C4-2B (cell line): ENCODE measurements at regions not wholly inside any gene's neighbourhood (a gene's known extent, or its start where the extent isn't known, plus 50 kb on each side); places are given as distances from the start of the nearest gene placed in this dataset.

Experiments used
- ZFX ChIP-seq: fragments of 450-650 bp; IDR thresholded peaks from 2 replicates; pipeline ENCODE4 v1.6.1; 2017
- TF ChIP-seq, protein P1 (sequence below): fragments of 450-650 bp; conservative IDR thresholded peaks from 2 replicates; pipeline ENCODE4 v1.5.1; 2017; ENCODE audit warnings: mild to moderate bottlenecking

DNA sequence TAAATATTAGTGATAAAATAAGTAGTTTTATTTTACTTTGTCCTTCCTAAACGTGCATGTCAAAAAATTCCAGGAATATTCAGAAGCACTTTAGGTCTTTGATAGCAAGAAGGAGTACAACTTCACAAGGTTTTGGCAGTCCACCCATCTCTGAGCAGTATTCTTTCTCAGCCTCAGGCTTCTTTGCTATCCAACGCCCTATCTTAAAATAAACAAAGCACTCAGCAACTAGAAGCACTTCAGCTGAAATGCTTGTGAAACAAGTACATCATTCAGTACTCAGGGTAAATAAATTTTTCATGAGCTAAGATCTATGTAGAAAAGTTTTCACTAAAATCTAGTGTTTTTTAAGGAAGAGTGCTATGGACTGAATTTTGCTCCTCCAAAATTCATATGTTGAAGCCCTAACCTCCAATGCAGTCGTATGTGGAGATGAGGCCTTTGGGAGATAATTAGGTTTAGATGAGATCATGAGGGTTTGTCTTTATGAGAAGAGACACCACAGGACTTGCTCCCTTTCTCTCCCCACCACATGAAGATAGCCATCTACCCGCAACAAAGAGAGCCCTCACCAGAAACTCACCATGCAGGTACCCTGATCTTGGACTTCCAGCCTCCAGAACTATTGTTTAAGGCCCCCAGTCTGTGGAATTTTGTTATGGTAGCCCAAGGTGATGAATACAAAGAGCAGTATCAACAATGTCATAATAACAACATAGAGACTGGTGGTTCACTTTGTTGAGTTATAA, 539.1 kb downstream of the TFAP2A start:
- TF ChIP-seq, protein P1, sequence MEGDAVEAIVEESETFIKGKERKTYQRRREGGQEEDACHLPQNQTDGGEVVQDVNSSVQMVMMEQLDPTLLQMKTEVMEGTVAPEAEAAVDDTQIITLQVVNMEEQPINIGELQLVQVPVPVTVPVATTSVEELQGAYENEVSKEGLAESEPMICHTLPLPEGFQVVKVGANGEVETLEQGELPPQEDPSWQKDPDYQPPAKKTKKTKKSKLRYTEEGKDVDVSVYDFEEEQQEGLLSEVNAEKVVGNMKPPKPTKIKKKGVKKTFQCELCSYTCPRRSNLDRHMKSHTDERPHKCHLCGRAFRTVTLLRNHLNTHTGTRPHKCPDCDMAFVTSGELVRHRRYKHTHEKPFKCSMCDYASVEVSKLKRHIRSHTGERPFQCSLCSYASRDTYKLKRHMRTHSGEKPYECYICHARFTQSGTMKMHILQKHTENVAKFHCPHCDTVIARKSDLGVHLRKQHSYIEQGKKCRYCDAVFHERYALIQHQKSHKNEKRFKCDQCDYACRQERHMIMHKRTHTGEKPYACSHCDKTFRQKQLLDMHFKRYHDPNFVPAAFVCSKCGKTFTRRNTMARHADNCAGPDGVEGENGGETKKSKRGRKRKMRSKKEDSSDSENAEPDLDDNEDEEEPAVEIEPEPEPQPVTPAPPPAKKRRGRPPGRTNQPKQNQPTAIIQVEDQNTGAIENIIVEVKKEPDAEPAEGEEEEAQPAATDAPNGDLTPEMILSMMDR = no peak
- no peak for TF ChIP-seq ZFX
